CD4-positive, alpha-beta T cell treated with Interleukin-2 at 100 ng/mL for 4 hours (primary cell): ENCODE measurements at regions not wholly inside any gene's neighbourhood (a gene's known extent, or its start where the extent isn't known, plus 50 kb on each side); places are given as distances from the start of the nearest gene placed in this dataset.
"Not testable (repeated sequence)": the region's sequence is repeated elsewhere in the genome, so short reads cannot be mapped to it uniquely, and the experiment has no call there.

Experiments used
- DNase-seq: peaks from one replicate; pipeline ENCODE4 v3.0.0-alpha.2; 2020; ENCODE audit warnings: low spot score

- DNase-seq = no peak
Observed at GRCh38 chr6:133754298-133754697, 134.6 kb upstream of the TCF21 start.

- DNase-seq = no peak
Observed at GRCh38 chr6:133756078-133756695, 132.7 kb upstream of the TCF21 start.

DNA sequence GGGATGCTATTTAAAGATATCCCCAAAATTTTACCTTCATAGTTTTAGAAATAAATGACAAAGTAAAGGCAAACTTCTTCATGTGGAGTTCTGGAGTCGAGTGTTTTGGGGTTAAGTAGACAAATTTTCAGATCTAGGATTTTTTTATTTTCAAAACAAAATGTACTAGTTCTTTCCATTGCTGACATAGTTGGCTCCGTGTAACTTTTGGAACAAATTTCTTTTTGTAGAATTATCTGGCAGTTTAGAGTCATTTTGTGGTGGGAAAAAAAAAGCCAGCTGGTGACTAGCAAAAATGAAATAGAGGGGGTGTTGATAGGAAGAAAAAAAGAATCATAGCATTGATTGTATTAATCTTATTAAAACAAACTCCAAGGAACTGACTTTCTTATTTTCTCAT, 131.6 kb upstream of the TCF21 start:
- no peak for DNase-seq

DNA sequence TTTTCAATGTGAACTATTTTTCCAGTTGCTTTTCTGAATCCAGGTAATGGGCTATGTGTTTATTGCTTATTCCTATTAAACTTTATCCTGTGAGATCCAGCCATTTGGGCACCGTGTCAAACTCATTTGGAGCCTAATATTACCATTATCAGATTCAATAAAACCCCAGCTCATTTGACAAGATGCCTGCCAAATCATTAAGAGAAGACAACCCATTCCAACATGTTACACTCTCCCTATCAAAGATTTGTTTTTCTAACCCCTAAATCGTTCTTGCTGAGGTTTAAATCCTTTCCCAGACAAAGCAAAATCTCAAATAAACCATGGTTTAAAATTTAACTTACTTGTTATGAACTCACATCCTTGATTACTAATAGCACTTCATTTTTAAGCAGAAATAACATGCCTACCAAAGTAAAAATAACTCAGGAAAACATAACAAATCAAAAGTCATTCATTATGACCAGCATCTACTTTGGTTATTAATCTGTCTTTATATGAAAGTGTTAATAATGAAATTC, 130.0 kb upstream of the TCF21 start:
- no peak for DNase-seq

- no peak for DNase-seq
Observed at GRCh38 chr6:133759524-133759923, 129.4 kb upstream of the TCF21 start.

- no peak for DNase-seq
Observed at GRCh38 chr6:133761706-133762105, 127.2 kb upstream of the TCF21 start.

DNA sequence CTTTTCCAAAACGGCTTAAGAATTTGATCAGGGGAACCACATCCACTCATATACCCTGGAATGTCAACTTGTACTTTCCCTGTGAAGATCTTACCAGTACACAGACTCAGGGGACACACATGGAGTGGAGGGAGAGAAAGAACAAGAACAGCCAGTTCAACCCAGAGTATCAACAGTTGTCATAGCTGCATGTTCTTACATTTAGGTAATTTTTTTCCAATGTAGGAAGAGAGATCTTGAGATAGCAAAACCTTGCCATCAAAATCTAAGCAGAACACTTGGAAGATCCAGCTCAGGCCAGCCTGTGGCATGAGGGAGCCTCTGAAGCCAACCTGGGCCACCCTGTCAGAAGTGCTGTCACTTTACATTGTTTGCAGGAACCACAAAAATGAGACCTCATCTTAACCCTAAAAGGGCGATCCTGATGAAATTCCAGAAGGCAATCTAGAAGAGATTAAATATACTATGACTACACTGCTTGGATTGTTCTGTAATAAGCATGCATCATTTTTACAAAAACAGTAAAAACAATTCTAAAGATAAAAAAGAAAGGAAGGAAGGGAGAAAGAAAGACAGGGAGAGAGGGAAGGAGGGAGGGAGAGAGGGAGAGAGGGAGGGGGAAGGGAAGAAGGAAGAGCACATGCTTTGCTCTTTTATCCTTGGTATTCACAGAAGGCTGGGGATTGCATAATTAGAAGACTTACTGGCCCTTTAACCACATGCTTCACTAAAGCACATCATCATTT, 124.7 kb upstream of the TCF21 start:
- DNase-seq = no peak

DNA sequence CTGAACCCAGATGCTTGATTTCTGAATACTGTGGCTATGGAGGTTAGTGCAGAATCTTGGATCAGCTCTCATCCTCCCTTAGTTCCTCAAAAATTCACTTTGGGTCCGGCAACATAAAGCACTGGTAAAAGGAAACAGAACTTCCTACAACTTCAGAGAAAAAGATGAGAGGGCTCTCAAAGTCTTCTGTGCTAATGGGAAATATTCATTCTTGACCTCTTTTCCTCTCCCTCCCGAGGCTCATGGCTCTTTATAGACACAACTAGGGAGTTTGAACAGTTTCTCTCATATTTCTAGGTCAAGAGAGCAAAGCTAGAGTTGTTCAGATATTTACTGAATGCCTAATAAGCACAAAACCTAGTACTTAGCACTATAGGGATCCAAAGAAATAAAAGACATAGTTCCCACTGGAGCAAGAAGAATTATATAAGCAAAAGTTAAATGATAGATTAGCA, 124.1 kb upstream of the TCF21 start:
- no peak for DNase-seq

- no peak for DNase-seq
Observed at GRCh38 chr6:133767357-133767970, 121.4 kb upstream of the TCF21 start.

- DNase-seq = no peak
Observed at GRCh38 chr6:133768656-133769295, 120.1 kb upstream of the TCF21 start.

- DNase-seq = no peak
Observed at GRCh38 chr6:133769463-133769862, 119.5 kb upstream of the TCF21 start.

- DNase-seq = no peak
Observed at GRCh38 chr6:133772567-133772966, 116.3 kb upstream of the TCF21 start.

DNA sequence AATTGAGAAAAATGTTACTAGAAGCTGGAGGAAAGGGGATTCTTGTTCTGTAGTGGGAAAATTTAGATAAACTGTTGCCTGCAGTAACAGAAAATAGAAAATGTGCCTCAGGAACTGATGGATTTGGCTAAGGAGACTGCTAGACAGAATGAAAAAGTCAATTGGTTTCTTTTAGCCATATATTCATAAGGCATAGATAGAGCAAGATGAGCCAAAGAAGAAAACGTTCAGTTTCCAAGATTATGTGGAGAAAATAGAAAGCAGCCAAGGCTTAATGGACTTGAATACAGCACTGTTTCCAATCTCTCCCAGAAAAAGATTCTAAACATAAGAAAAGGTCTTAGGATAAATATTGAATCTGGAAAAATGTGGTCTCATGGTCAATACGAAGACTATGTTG, 115.1 kb upstream of the TCF21 start:
- no peak for DNase-seq

DNA sequence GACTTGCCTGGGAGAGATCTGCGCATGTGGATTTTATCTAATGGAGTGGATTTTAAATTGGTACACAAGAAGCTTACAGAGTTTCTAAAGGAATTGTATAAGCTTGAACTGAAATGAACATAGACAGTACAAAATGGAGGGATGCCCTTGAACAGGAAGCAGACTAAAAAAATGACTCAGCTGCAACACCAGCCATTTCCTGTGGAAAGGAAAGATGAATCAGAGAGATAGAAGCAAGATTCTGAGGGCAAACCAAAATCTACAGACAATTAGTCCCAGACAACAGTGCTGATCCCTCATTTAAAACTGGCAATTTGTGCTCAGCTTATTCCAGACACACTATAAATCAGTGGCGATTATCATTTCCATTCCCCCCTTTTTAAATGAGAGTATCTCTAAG, 114.6 kb upstream of the TCF21 start:
- no peak for DNase-seq

DNA sequence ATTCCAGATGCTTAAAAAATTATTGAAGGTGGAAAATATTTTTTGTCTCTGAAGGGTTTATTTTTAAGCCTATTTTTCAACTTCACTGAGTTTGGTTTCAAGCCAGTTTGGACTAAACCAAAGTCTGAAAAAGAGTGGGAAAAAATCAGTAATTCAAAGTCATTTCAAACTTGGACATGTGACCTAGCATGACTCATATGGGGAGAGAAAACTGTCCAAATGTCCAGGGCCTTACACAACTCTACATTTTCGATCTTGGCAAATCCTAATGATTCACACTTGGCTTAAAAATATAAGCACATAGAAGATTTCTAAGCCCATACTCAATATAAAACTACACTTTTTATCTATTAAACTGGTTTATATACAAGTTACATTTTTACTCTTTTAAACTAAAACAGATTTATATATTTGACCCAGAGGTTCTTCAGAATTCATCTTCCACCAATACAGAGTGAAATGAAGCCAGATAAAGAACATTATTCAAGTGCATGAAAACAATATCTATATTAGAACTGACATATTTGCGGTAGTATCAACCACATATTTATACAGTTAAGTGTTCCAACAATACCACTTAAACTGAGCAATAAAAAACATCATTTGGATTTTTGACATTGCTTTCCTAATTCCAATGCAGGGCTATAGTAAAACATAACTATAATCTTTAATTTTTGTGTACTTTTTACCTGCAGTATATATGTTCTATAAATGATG, 110.3 kb upstream of the TCF21 start:
- DNase-seq = no peak

DNA sequence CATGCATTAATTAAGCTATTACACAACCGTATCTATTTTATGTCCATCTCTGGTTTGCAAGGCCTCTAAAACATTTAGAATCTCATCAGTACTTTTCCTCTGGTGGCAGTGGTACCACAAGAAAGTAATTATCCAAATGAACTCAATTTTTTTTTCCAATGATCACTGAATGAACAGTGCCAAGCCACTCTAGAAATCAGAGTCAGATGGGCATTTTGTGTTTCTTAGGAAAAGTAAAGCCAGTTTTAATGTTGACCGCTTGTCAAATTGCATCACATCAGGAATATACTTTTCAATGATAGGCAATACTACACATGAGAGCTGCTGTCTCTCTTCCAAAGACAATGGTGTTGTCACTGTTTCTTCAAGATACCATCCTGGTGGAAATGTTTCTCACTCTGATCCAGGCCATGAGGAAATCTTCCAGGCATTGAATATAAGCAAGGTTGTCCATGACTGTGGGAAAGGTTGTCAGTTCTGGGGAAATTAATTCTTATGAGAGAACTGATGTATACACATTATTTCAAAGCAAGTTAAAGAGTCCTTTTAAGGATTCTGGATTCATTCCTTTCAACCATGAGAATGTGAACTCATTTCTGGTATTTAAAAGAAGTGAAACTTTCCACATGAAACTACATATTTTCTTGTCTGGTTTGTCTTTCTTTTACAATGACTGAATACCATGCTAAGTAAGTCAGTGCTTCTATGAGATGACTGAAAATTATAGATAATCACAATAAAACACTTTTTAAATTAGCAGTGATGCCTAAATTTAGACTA, 108.8 kb upstream of the TCF21 start:
- no peak for DNase-seq

DNA sequence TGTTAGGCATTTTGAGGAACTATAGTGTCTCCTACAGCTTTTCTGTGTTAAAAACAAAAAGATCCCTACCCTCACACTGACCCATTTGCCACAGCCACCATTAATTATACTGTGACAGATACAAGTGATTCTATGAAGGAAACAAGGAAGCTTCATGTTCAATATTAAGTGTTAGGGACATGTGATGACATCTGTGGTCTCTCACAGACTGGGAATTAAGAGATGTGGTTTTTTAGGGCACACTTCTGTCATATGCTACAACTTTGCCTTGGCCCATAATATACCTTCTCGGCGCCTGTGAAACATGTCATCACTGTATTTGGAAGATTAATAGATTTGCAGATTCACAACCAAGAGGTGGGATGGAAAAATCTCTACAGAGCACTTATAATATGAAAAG, 102.9 kb upstream of the TCF21 start:
- DNase-seq = no peak

GRCh38 chr6:133787122-133787521, 101.8 kb upstream of the TCF21 start:
- DNase-seq = no peak

DNA sequence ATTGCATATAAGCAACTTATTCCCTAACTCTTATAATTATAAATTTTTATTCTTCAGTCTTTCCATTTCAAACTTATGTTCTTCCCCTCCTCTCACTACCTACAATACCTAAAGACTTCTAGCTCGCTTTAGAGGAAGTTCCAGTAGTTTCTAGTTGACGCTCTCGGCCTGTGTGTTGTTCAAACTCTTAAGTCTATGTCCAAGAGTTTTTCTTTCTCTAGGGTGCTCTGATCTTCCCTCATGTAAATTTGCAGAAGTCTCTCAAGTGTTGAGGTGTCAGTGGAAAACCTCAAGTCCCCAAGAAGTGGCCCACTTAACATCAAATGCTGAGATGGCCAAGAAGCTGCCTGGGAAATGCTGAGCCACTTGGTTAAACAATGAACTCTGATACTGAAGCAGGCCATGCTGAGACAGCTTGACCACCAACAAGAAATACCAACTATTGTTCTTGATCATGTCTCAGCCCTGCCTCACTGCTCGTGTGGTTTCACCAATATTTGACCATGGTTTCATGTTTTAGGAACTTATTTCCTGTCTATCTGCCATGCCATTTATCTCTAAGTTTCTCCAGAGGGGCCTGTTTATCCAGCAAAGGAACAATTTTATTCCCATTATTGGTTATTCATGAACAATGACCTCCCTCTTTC, 100.9 kb upstream of the TCF21 start:
- no peak for DNase-seq

DNA sequence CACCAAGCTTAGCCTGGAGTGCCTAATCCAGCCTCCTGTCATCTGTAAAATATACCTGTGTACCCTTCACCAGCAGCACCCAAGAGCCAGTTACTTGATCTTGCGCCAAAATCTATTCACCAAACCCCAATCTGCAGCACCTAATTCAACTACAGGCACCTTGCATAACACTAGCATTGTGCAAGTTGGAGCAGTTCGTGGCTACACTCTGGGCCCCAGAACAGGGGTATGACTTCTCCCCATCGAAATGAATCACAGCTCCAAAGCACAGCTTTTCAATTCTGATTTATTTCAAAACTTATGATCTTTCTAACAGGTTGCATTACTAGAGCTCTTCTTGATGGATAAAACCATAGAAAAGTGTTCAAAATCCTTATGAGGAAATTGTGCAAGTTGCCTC, 100.4 kb upstream of the TCF21 start:
- DNase-seq = no peak

DNA sequence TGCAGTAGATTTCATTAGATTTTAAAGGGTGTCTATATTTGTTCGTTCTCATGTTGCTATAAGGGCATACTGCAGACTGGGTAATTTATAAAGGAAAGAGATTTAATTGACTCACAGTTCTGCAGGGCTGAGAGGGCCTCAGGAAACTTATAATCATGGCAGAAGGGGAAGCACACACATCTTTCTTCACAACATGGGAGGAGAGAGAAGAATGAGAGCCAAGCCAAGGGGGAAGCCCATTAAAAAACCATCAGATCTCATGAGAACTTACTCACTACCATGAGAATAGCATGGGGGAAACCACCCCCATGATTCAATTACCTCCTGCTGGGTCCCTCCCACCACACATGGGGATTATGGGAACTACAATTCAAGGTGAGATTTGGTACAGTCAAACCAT, 99.5 kb upstream of the TCF21 start:
- not testable (repeated sequence) for DNase-seq
